ENCODE measurements at regions not wholly inside any gene's neighbourhood (a gene's known extent, or its start where the extent isn't known, plus 50 kb on each side); places are given as distances from the start of the nearest gene placed in this dataset.

DNA sequence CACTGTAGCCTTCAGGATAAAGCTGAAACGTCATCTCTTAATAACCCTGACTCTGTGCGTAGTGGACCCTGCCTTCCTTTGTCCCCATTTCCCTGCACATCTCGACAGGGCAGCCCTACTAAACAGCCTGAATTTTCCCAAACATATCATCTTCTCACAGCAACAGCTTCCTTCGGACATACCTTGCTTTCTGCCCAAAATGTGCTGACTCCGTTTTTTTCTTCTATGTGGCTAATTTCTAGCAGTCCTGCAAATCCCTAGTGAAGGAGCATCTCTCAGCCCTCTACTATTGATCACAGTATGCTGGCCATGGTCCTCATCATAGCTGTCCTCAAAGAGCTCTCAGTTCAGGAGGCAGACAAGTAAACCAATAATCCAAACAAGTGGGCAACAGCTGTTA, 53.1 kb upstream of the PCED1B start:
- TF ChIP-seq, protein P1, sequence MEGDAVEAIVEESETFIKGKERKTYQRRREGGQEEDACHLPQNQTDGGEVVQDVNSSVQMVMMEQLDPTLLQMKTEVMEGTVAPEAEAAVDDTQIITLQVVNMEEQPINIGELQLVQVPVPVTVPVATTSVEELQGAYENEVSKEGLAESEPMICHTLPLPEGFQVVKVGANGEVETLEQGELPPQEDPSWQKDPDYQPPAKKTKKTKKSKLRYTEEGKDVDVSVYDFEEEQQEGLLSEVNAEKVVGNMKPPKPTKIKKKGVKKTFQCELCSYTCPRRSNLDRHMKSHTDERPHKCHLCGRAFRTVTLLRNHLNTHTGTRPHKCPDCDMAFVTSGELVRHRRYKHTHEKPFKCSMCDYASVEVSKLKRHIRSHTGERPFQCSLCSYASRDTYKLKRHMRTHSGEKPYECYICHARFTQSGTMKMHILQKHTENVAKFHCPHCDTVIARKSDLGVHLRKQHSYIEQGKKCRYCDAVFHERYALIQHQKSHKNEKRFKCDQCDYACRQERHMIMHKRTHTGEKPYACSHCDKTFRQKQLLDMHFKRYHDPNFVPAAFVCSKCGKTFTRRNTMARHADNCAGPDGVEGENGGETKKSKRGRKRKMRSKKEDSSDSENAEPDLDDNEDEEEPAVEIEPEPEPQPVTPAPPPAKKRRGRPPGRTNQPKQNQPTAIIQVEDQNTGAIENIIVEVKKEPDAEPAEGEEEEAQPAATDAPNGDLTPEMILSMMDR (IDR thresholded peaks at IDR 0.05): no peak
- Mint-ChIP-seq H3K4me3 (no peak overlapping the region), H3K27me3 (ENCODE audit: insufficient read depth) (no peaks in the 10 kb centered on the region), H3K4me1 (ENCODE audit: low read depth) (peaks cover 41% of the 10 kb centered on the region), H3K36me3 (ENCODE audit: low read depth) (no peaks in the 10 kb centered on the region), H3K9me3 (no peaks in the 10 kb centered on the region), H3K27ac (no peak overlapping the region)
- no peak for DNase-seq

All from HFFc6 (cell line).